Femur (tissue), 1 donor: ENCODE measurements at regions not wholly inside any gene's neighbourhood (a gene's known extent, or its start where the extent isn't known, plus 50 kb on each side); places are given as distances from the start of the nearest gene placed in this dataset.
A peak's percentile ranks its signal among the peaks of the same experiment; 100 is the strongest.
"Not testable (repeated sequence)": the region's sequence is repeated elsewhere in the genome, so short reads cannot be mapped to it uniquely, and the experiment has no call there.

ENCODE experiments used
- DNase-seq: peaks from one replicate; pipeline ENCODE4 v3.0.0-alpha.2; 2017

- DNase-seq, result no peak
Measured at GRCh38 chr6:113006494-113006893, 659.4 kb downstream of the RFPL4B start.

- peak; percentile 38 for DNase-seq
Measured at GRCh38 chr6:113009682-113010081, 662.6 kb downstream of the RFPL4B start.

- DNase-seq, result no peak
Measured at GRCh38 chr6:113010196-113010989, 663.3 kb downstream of the RFPL4B start.

- DNase-seq, result no peak
Measured at GRCh38 chr6:113011389-113011788, 664.3 kb downstream of the RFPL4B start.

- DNase-seq, result no peak
Measured at GRCh38 chr6:113011801-113012200, 664.7 kb downstream of the RFPL4B start.

- DNase-seq, result no peak
Measured at GRCh38 chr6:113015249-113015648, 668.1 kb downstream of the RFPL4B start.

GRCh38 chr6:113017353-113017752, 670.2 kb downstream of the RFPL4B start:
- DNase-seq, result no peak

GRCh38 chr6:113018351-113019151, 671.4 kb downstream of the RFPL4B start:
- DNase-seq, result peak; percentile 79

- DNase-seq, result no peak
Measured at GRCh38 chr6:113019176-113019575, 672.0 kb downstream of the RFPL4B start.

- DNase-seq, result no peak
Measured at GRCh38 chr6:113027780-113028179, 680.6 kb downstream of the RFPL4B start.

- DNase-seq, result not testable (repeated sequence)
Measured at GRCh38 chr6:113029161-113029560, 682.0 kb downstream of the RFPL4B start.

GRCh38 chr6:113031591-113032238, 684.6 kb downstream of the RFPL4B start:
- no peak for DNase-seq

- no peak for DNase-seq
Measured at GRCh38 chr6:113039005-113039404, 691.9 kb downstream of the RFPL4B start.

GRCh38 chr6:113047148-113047547, 700.0 kb downstream of the RFPL4B start:
- no peak for DNase-seq

GRCh38 chr6:113047932-113048331, 700.8 kb downstream of the RFPL4B start:
- DNase-seq, result no peak

- DNase-seq, result no peak
Measured at GRCh38 chr6:113048741-113049140, 701.6 kb downstream of the RFPL4B start.

- DNase-seq, result no peak
Measured at GRCh38 chr6:113049190-113049589, 702.1 kb downstream of the RFPL4B start.

GRCh38 chr6:113050010-113050858, 703.1 kb downstream of the RFPL4B start:
- peak; percentile 40 for DNase-seq

GRCh38 chr6:113050979-113051378, 703.8 kb downstream of the RFPL4B start:
- peak; percentile 31 for DNase-seq

GRCh38 chr6:113052506-113052905, 705.4 kb downstream of the RFPL4B start:
- no peak for DNase-seq

GRCh38 chr6:113055061-113055460, 707.9 kb downstream of the RFPL4B start:
- no peak for DNase-seq

- no peak for DNase-seq
Measured at GRCh38 chr6:113055998-113056397, 708.9 kb downstream of the RFPL4B start.
